Brain microvascular endothelial cell (primary cell): ENCODE measurements at regions not wholly inside any gene's neighbourhood (a gene's known extent, or its start where the extent isn't known, plus 50 kb on each side); places are given as distances from the start of the nearest gene placed in this dataset.

Source experiments
- DNase-seq: peaks from one replicate; pipeline ENCODE4 v3.0.0-alpha.2; 2020
- H3K27ac ChIP-seq: fragments of 250-450 bp; sonication (Bioruptor Pico); 2 replicates; pipeline ENCODE4 v1.5.1; 2020; ENCODE audit warnings: mild to moderate bottlenecking, moderate library complexity
- H3K27me3 ChIP-seq: fragments of 250-450 bp; sonication (Bioruptor Pico); replicated peaks from 2 replicates; pipeline ENCODE4 v1.5.1; 2020; ENCODE audit warnings: mild to moderate bottlenecking
- H3K36me3 ChIP-seq: fragments of 250-450 bp; sonication (Bioruptor Pico); replicated peaks from 2 replicates; pipeline ENCODE4 v1.5.1; 2020; ENCODE audit warnings: mild to moderate bottlenecking
- H3K4me3 ChIP-seq: 2 replicates; pipeline ENCODE4 v1.5.1; 2011; ENCODE audit warnings: low read depth, mild to moderate bottlenecking, control low read depth, low read length, moderate library complexity
- in situ Hi-C: cut with HindIII; loops from 2 replicates; pipeline ENCODE4 v1.10.0; 2017; ENCODE audit warnings: low sequenced_read_pairs, low pct_ligation_motif_present
- TF ChIP-seq, protein P1 (sequence below): IDR thresholded peaks from 2 replicates; pipeline ENCODE4 v1.5.1; 2011; ENCODE audit warnings: low read depth, mild to moderate bottlenecking, moderate library complexity, low read length, control low read depth, inconsistent platforms; ENCODE audit errors: missing control alignments

GRCh38 chr21:31530364-31530763 lies 129.1 kb upstream of the SOD1 start:
- TF ChIP-seq, protein P1, sequence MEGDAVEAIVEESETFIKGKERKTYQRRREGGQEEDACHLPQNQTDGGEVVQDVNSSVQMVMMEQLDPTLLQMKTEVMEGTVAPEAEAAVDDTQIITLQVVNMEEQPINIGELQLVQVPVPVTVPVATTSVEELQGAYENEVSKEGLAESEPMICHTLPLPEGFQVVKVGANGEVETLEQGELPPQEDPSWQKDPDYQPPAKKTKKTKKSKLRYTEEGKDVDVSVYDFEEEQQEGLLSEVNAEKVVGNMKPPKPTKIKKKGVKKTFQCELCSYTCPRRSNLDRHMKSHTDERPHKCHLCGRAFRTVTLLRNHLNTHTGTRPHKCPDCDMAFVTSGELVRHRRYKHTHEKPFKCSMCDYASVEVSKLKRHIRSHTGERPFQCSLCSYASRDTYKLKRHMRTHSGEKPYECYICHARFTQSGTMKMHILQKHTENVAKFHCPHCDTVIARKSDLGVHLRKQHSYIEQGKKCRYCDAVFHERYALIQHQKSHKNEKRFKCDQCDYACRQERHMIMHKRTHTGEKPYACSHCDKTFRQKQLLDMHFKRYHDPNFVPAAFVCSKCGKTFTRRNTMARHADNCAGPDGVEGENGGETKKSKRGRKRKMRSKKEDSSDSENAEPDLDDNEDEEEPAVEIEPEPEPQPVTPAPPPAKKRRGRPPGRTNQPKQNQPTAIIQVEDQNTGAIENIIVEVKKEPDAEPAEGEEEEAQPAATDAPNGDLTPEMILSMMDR: peak; percentile 15
- DNase-seq: no peak
- Histone ChIP-seq H3K27me3 (no peaks in the 10 kb centered on the region), H3K27ac (no peak overlapping the region), H3K4me3 (no peak overlapping the region), H3K36me3 (no peaks in the 10 kb centered on the region)
- in situ Hi-C loops: no loop called here

- TF ChIP-seq, protein P1: no peak
- H3K27ac ChIP-seq: no peak overlapping the region
- DNase-seq: no peak
- no peak overlapping the region for H3K4me3 ChIP-seq
- in situ Hi-C loops: no loop called here
- H3K27me3 ChIP-seq: no peaks in the 10 kb centered on the region
- H3K36me3 ChIP-seq: no peaks in the 10 kb centered on the region
Measured at GRCh38 chr21:31529406-31529805, 130.1 kb upstream of the SOD1 start.

DNA sequence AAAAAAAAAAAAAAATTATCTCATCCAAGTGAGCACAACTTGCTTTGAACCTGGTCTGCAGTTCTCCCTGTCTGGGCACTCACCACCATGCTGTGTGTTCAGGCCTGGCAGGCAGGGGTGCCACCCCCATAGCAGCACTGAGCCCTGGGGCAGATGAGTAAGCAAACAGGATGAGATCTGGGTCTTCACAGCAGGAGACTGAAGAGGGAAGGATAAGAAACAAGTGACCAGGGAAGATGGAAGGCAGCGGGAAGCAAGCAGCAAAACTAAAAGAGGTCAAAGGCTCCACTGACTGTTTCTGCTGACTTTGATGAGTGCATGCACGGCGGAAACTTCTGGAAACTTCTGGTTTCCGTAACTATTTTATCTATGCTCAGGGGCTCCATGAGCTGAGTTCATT lies 133.5 kb upstream of the SOD1 start:
- H3K36me3 ChIP-seq: no peaks in the 10 kb centered on the region
- peak; percentile 44 for DNase-seq
- no peak overlapping the region for H3K4me3 ChIP-seq
- H3K27me3 ChIP-seq: no peaks in the 10 kb centered on the region
- in situ Hi-C loops: no loop called here
- TF ChIP-seq, protein P1: no peak
- H3K27ac ChIP-seq: no peak overlapping the region

DNA sequence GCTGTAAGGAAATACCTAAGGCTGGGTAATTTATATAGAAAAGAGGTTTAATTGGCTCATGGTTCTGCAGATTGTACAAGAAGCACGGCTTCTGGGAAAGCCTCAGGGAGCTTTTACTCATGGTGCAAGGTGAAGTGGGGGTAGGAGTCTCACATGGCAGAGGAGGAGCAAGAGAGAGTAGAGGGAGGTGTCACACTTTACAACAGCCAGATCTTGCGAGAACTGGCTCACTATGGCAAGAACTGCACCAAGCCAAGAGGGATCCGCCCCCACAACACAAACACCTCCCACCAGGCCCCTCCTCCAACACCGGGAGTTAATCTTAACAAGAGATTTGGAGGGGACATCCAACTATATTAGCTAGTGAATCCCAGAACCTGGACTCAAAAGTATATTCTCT lies 135.4 kb upstream of the SOD1 start:
- TF ChIP-seq, protein P1: no peak
- in situ Hi-C loops: no loop called here
- Histone ChIP-seq H3K27me3 (no peaks in the 10 kb centered on the region), H3K27ac (no peak overlapping the region), H3K36me3 (no peaks in the 10 kb centered on the region), H3K4me3 (no peak overlapping the region)
- DNase-seq: no peak

- Histone ChIP-seq H3K27me3 (no peaks in the 10 kb centered on the region), H3K36me3 (no peaks in the 10 kb centered on the region), H3K4me3 (no peak overlapping the region), H3K27ac (no peak overlapping the region)
- in situ Hi-C loops: no loop called here
- no peak for DNase-seq
- TF ChIP-seq, protein P1: no peak
Measured at GRCh38 chr21:31521515-31521914, 138.0 kb upstream of the SOD1 start.

DNA sequence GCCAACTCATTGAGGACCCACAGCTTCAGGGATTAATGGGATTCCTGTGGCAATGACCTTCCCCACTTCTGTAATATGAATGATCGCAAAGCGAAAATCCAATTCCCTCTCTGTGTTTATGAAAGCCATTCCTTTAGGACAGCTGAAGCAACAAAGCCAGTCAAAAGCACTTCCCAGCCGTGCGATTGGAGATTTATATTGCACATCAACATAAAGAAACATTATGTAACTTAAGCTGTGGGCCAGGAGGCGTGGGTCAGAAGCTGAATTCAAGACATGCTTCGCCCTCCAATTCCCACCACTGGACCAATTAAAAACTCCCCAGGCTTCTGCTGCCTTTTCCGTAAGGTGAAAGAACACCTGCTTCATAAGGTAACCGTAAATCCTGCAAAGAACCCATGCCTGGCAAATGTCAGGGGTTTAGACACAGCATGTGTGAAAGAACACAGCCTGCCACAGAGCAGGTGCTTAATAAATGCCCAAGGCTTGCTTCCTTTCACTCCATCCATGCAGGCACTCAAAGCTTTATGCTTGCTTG lies 138.9 kb upstream of the SOD1 start:
- Histone ChIP-seq H3K27ac (no peak overlapping the region), H3K27me3 (no peaks in the 10 kb centered on the region), H3K4me3 (no peak overlapping the region), H3K36me3 (no peaks in the 10 kb centered on the region)
- peak; percentile 40 for DNase-seq
- in situ Hi-C loops: no loop called here
- TF ChIP-seq, protein P1: no peak
